Activated CD4-positive, alpha-beta memory T cell treated with anti-CD3 and anti-CD28 coated beads for 36 hours (primary cell): ENCODE measurements at regions not wholly inside any gene's neighbourhood (a gene's known extent, or its start where the extent isn't known, plus 50 kb on each side); places are given as distances from the start of the nearest gene placed in this dataset. TPM values are rescaled to one million over a fixed set of nuclear protein-coding genes. Genes with fewer than 3 reads are reported as not detected.

ENCODE experiments used
- CTCF ChIA-PET: fragments of 350-600 bp; sonication (Branson Sonifier 250); formaldehyde crosslinking; loops from one replicate; lab custom pipeline; 2021; ENCODE audit warnings: antibody characterized with exemption, inconsistent platforms; lab: Charles Lee
- POLR2A ChIA-PET: fragments of 350-600 bp; sonication (Branson Sonifier 250); formaldehyde crosslinking; loops from one replicate; lab custom pipeline; 2021; ENCODE audit warnings: antibody characterized with exemption; lab: Charles Lee
- DNase-seq: peaks from one replicate; pipeline ENCODE4 v3.0.0-alpha.2; 2020
- H3K27ac Mint-ChIP-seq: one replicate; pipeline ENCODE4 v1.8.0; 2021; ENCODE audit warnings: mixed read lengths
- H3K27me3 Mint-ChIP-seq: one replicate; pipeline ENCODE4 v1.8.0; 2021; ENCODE audit warnings: mixed read lengths
- H3K36me3 Mint-ChIP-seq: one replicate; pipeline ENCODE4 v1.8.0; 2021; ENCODE audit warnings: mixed read lengths
- H3K4me1 Mint-ChIP-seq: one replicate; pipeline ENCODE4 v1.8.0; 2021; ENCODE audit warnings: low read depth, mixed read lengths
- H3K4me3 Mint-ChIP-seq: one replicate; pipeline ENCODE4 v1.8.0; 2021; ENCODE audit warnings: mild to moderate bottlenecking, mixed read lengths
- H3K9me3 Mint-ChIP-seq: one replicate; pipeline ENCODE4 v1.8.0; 2021; ENCODE audit warnings: mixed read lengths
- intact Hi-C: fragments of 100-400 bp; cut with micrococcal nuclease; formaldehyde crosslinking; loops from one replicate; pipeline ENCODE4 v1.15.1; 2023
- microRNA-seq: library from miRNA; unstranded; fragments of <30 nt; microRNA quantifications from one replicate; pipeline ENCODE4 v1.2.0, GENCODE V29; 2022; ENCODE audit warnings: borderline number of aligned reads, borderline microRNAs expressed, borderline replicate concordance

GRCh38 chr4:61149278-61149677 lies 50.8 kb upstream of the ADGRL3 start:
- Mint-ChIP-seq H3K27ac (no peak overlapping the region), H3K4me3 (no peak overlapping the region), H3K9me3 (peaks cover 5% of the 10 kb centered on the region), H3K36me3 (no peaks in the 10 kb centered on the region), H3K27me3 (no peaks in the 10 kb centered on the region), H3K4me1 (no peaks in the 10 kb centered on the region)
- intact Hi-C loops = no loop called here
- no peak for DNase-seq
- CTCF ChIA-PET = no interaction called here
- POLR2A ChIA-PET = no interaction called here

Small RNAs in the stretch of these regions (microRNA-seq; reads per million reads assigned to microRNA genes)
- gene MIR548AG1 = not detected
